ENCODE measurements at regions not wholly inside any gene's neighbourhood (a gene's known extent, or its start where the extent isn't known, plus 50 kb on each side); places are given as distances from the start of the nearest gene placed in this dataset.

DNA sequence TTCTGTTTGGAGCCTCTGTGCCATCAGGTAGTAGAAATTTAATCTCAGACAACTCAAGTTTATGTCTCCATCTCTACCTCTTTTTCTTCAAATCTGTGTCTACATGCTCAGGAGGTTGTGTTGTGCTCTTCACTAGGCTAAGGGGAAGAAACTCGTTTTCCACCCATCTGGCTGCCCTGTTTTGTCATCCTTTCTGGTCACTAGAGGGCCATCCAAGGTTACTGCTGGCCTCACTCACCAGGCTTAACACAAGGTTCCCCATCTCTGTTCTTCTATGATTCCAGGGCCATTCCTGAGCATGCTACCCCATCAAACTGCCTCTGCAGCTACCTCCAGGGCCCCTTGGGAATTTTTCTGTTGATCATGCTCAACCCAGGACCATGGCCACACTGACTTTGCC lies 213.3 kb upstream of the FBXL7 start:
- H3K36me3 ChIP-seq (replicated peaks in 1 of 2; ENCODE audit: control extremely low read depth in 1 of 2, control insufficient read depth in 1 of 2, extremely low read depth in 1 of 2, insufficient read depth in 2 of 2, low read length in 1 of 2) = no peaks in the 10 kb centered on the region
- intact Hi-C loops (cut with micrococcal nuclease) = no loop called here
- H3K9me3 ChIP-seq (ENCODE audit: control extremely low read depth in 1 of 3, control insufficient read depth in 2 of 3, insufficient read depth in 1 of 3, low read length in 2 of 3) = peaks cover 0 to 3% (median 2%) of the 10 kb centered on the region in 3 donors
- DNase-seq = no peak
- no peak overlapping the region for H3K4me2 ChIP-seq (replicated peaks; ENCODE audit: low read depth, low read length, poor library complexity, severe bottlenecking)
- H3K9ac ChIP-seq (ENCODE audit: low read length) = no peak overlapping the region
- H3K4me1 Mint-ChIP-seq = no peaks in the 10 kb centered on the region
- CTCF ChIA-PET = no interaction called here
- H3K9me3 Mint-ChIP-seq (ENCODE audit: insufficient read depth) = peaks cover 2% of the 10 kb centered on the region
- POLR2A ChIA-PET = no interaction called here
- no CpG with 5 or more reads among the region's 1 CpG for WGBS (ENCODE audit: insufficient coverage)
- H3K27ac Mint-ChIP-seq = no peak overlapping the region
- no peaks in the 10 kb centered on the region for H3K4me1 ChIP-seq (ENCODE audit: control insufficient read depth in 2 of 2, insufficient read depth in 2 of 2, low read length in 2 of 2)
- H3K79me2 ChIP-seq (ENCODE audit: control insufficient read depth, insufficient read depth, low read length) = no peaks in the 10 kb centered on the region
- no peaks in the 10 kb centered on the region for H3K27me3 ChIP-seq (replicated peaks in 1 of 4; ENCODE audit: control extremely low read depth in 1 of 4, control insufficient read depth in 3 of 4, insufficient read depth in 4 of 4, low read length in 3 of 4)
- no peak overlapping the region for H3K4me3 ChIP-seq (ENCODE audit: control extremely low read depth in 1 of 5, extremely low read depth in 1 of 5, insufficient read depth in 1 of 5, low read depth in 2 of 5, low read length in 4 of 5)
- H2AFZ ChIP-seq (ENCODE audit: insufficient read depth, low read depth, low read length, poor library complexity, severe bottlenecking) = no peak overlapping the region
- H3K27ac ChIP-seq (ENCODE audit: low read length in 2 of 2) = no peak overlapping the region
- no peak for TF ChIP-seq EZH2 (IDR thresholded peaks at IDR 0.05; ENCODE audit: borderline replicate concordance, insufficient read depth, low read depth, low read length, poor library complexity, severe bottlenecking)
- TF ChIP-seq, protein P1, sequence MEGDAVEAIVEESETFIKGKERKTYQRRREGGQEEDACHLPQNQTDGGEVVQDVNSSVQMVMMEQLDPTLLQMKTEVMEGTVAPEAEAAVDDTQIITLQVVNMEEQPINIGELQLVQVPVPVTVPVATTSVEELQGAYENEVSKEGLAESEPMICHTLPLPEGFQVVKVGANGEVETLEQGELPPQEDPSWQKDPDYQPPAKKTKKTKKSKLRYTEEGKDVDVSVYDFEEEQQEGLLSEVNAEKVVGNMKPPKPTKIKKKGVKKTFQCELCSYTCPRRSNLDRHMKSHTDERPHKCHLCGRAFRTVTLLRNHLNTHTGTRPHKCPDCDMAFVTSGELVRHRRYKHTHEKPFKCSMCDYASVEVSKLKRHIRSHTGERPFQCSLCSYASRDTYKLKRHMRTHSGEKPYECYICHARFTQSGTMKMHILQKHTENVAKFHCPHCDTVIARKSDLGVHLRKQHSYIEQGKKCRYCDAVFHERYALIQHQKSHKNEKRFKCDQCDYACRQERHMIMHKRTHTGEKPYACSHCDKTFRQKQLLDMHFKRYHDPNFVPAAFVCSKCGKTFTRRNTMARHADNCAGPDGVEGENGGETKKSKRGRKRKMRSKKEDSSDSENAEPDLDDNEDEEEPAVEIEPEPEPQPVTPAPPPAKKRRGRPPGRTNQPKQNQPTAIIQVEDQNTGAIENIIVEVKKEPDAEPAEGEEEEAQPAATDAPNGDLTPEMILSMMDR (IDR thresholded peaks at IDR 0.05) = no peak
- no peaks in the 10 kb centered on the region for H4K20me1 ChIP-seq (ENCODE audit: control insufficient read depth, insufficient read depth, low read length, poor library complexity, severe bottlenecking)
- no peak for ATAC-seq (ENCODE audit: low read depth)
- H3K4me3 Mint-ChIP-seq = no peak overlapping the region
- H3K27me3 Mint-ChIP-seq = no peaks in the 10 kb centered on the region

DNA sequence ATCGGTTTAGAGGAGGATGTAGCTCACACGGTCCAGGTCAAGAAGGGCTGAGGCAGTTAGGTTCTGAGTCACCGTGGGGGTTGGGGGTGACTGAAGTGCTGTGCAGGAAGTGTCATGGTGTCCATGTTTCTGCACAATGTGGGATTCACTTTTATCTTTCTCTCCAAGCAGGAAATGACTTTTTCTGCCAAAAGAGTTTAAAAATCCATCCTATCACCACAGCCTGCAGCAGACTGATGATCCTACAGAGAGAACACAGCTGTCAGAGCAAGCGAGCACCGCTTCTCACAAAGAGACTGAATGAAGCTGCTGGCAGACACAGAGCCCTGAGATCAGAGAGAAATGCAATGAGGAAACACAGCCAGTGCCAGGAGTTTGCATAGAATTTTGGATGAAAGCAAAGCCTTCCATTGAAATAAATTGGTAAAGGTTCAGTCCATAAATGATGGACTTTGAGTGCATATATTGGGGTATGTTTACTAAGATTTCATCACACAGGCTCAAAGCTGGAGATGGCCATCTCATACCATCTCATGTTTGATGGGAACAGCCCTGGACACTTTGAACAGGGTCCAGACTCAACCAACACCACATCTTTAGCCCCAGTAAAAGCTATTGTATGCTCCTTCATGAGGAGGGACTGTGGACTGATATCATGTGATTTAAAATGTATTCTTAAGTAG lies 213.9 kb upstream of the FBXL7 start:
- intact Hi-C loops (cut with micrococcal nuclease) = no loop called here
- Histone ChIP-seq H3K4me1 (ENCODE audit: control insufficient read depth in 2 of 2, insufficient read depth in 2 of 2, low read length in 2 of 2) (no peaks in the 10 kb centered on the region), H3K27ac (ENCODE audit: low read length in 2 of 2) (no peak overlapping the region), H3K9me3 (ENCODE audit: control extremely low read depth in 1 of 3, control insufficient read depth in 2 of 3, insufficient read depth in 1 of 3, low read length in 2 of 3) (no peaks in the 10 kb centered on the region), H3K79me2 (ENCODE audit: control insufficient read depth, insufficient read depth, low read length) (no peaks in the 10 kb centered on the region), H4K20me1 (ENCODE audit: control insufficient read depth, insufficient read depth, low read length, poor library complexity, severe bottlenecking) (no peaks in the 10 kb centered on the region), H3K4me3 (ENCODE audit: control extremely low read depth in 1 of 5, extremely low read depth in 1 of 5, insufficient read depth in 1 of 5, low read depth in 2 of 5, low read length in 4 of 5) (no peak overlapping the region), H3K27me3 (replicated peaks in 1 of 4; ENCODE audit: control extremely low read depth in 1 of 4, control insufficient read depth in 3 of 4, insufficient read depth in 4 of 4, low read length in 3 of 4) (no peaks in the 10 kb centered on the region), H3K9ac (ENCODE audit: low read length) (no peak overlapping the region), H3K4me2 (replicated peaks; ENCODE audit: low read depth, low read length, poor library complexity, severe bottlenecking) (no peak overlapping the region), H3K36me3 (replicated peaks in 1 of 2; ENCODE audit: control extremely low read depth in 1 of 2, control insufficient read depth in 1 of 2, extremely low read depth in 1 of 2, insufficient read depth in 2 of 2, low read length in 1 of 2) (no peaks in the 10 kb centered on the region), H2AFZ (ENCODE audit: insufficient read depth, low read depth, low read length, poor library complexity, severe bottlenecking) (no peak overlapping the region)
- H3K27me3 Mint-ChIP-seq = no peaks in the 10 kb centered on the region
- no peak overlapping the region for H3K27ac Mint-ChIP-seq
- 70% methylated on average over 4 of the region's 5 CpGs for WGBS (ENCODE audit: insufficient coverage)
- H3K9me3 Mint-ChIP-seq (ENCODE audit: insufficient read depth) = peaks cover 2% of the 10 kb centered on the region
- ChIA-PET POLR2A (no interaction called here), CTCF (no interaction called here)
- H3K4me3 Mint-ChIP-seq = no peak overlapping the region
- no peak for DNase-seq
- TF ChIP-seq EZH2 (IDR thresholded peaks at IDR 0.05; ENCODE audit: borderline replicate concordance, insufficient read depth, low read depth, low read length, poor library complexity, severe bottlenecking) = no peak
- TF ChIP-seq, protein P1 (IDR thresholded peaks at IDR 0.05) = no peak
- ATAC-seq (ENCODE audit: low read depth) = no peak
- no peaks in the 10 kb centered on the region for H3K4me1 Mint-ChIP-seq

All from B cell (primary cell).